ENCODE measurements at regions not wholly inside any gene's neighbourhood (a gene's known extent, or its start where the extent isn't known, plus 50 kb on each side); places are given as distances from the start of the nearest gene placed in this dataset.

- DNase-seq (ENCODE audit: low spot score) (no peak), FAIRE-seq (no peak), ATAC-seq (no peak)
- no peak overlapping the region for H3K9ac ChIP-seq (ENCODE audit: insufficient read depth, low read depth, low read length)
- ChIA-PET CTCF (ENCODE audit: low intra/inter-chr PET ratio, low total read pairs) (no interaction called here), POLR2A (no interaction called here)
- intact Hi-C loops (cut with micrococcal nuclease; ENCODE audit: unreplicated experiment): no loop called here
- no peaks in the 10 kb centered on the region for H3K27me3 ChIP-seq (ENCODE audit: control insufficient read depth in 1 of 2, insufficient read depth in 2 of 2, low read length in 2 of 2)
- in situ Hi-C loops (cut with HindIII; ENCODE audit: extremely low pct_ligation_motif_present, low pct_unique_long_range_greater_than_20kb): no loop called here
- H3K9me3 ChIP-seq (ENCODE audit: low read length): no peaks in the 10 kb centered on the region
- H3K4me3 ChIP-seq (replicated peaks in 1 of 3; ENCODE audit: insufficient read depth in 1 of 3, low read depth in 2 of 3, low read length in 3 of 3): no peak overlapping the region
- no peak overlapping the region for H3K4me2 ChIP-seq (ENCODE audit: low read depth, low read length)
- BruUV-seq (replicated peaks): no TSS peak
- no peaks in the 10 kb centered on the region for H3K79me2 ChIP-seq (ENCODE audit: insufficient read depth, low read length)
- H2AFZ ChIP-seq (ENCODE audit: low read length): no peak overlapping the region
- no peaks in the 10 kb centered on the region for H3K36me3 ChIP-seq (replicated peaks in 1 of 2; ENCODE audit: control insufficient read depth in 1 of 2, insufficient read depth in 2 of 2, low read length in 2 of 2)
- no peaks in the 10 kb centered on the region for H4K20me1 ChIP-seq (ENCODE audit: insufficient read depth, low read length)
- WGBS (ENCODE audit: low lambda C conversion rate): 0% methylated on average over 1 of the region's 3 CpGs
- no peak overlapping the region for H3K27ac ChIP-seq (ENCODE audit: extremely low read length, insufficient read depth, low read length)
- H3K4me1 ChIP-seq (ENCODE audit: insufficient read depth, low read length): no peaks in the 10 kb centered on the region
- TF ChIP-seq ZMYM4 (CRISPR knock-in tag; IDR thresholded peaks at IDR 0.05): no peak
- TF ChIP-seq ZNF142 (CRISPR knock-in tag; IDR thresholded peaks at IDR 0.05): no peak
- no peak for TF ChIP-seq ZNF639 (CRISPR knock-in tag; conservative IDR thresholded peaks at IDR 0.05)
- TF ChIP-seq ZNF879 (CRISPR knock-in tag; IDR thresholded peaks at IDR 0.05): no peak
- TF ChIP-seq ZNF660 (CRISPR knock-in tag; IDR thresholded peaks at IDR 0.05; ENCODE audit: borderline replicate concordance, low read depth): no peak
- no peak for TF ChIP-seq ZBTB39 (CRISPR knock-in tag; IDR thresholded peaks at IDR 0.05)
- TF ChIP-seq IKZF1 (IDR thresholded peaks at IDR 0.05): no peak
- TF ChIP-seq ZNF598 (CRISPR knock-in tag; IDR thresholded peaks at IDR 0.05; ENCODE audit: borderline replicate concordance): no peak
- no peak for TF ChIP-seq ADNP (CRISPR knock-in tag; IDR thresholded peaks at IDR 0.05)
- TF ChIP-seq ZBTB8A (CRISPR knock-in tag; IDR thresholded peaks at IDR 0.05; ENCODE audit: borderline replicate concordance, low read depth): no peak
- no peak for TF ChIP-seq KLF12 (CRISPR knock-in tag; IDR thresholded peaks at IDR 0.05; ENCODE audit: borderline replicate concordance)
- TF ChIP-seq MLLT10 (CRISPR knock-in tag; IDR thresholded peaks at IDR 0.05): no peak
- no peak for TF ChIP-seq ZNF382 (CRISPR knock-in tag; IDR thresholded peaks at IDR 0.05; ENCODE audit: borderline replicate concordance)
- no peak for TF ChIP-seq HMGXB4 (CRISPR knock-in tag; IDR thresholded peaks at IDR 0.05; ENCODE audit: borderline replicate concordance in 1 of 2, low read depth in 1 of 2)
Observed at GRCh38 chr6:88477413-88477812, 311.3 kb upstream of the CNR1 start.
